ENCODE measurements at regions not wholly inside any gene's neighbourhood (a gene's known extent, or its start where the extent isn't known, plus 50 kb on each side); places are given as distances from the start of the nearest gene placed in this dataset.
"Not testable (repeated sequence)": the region's sequence is repeated elsewhere in the genome, so short reads cannot be mapped to it uniquely, and the experiment has no call there.

DNA sequence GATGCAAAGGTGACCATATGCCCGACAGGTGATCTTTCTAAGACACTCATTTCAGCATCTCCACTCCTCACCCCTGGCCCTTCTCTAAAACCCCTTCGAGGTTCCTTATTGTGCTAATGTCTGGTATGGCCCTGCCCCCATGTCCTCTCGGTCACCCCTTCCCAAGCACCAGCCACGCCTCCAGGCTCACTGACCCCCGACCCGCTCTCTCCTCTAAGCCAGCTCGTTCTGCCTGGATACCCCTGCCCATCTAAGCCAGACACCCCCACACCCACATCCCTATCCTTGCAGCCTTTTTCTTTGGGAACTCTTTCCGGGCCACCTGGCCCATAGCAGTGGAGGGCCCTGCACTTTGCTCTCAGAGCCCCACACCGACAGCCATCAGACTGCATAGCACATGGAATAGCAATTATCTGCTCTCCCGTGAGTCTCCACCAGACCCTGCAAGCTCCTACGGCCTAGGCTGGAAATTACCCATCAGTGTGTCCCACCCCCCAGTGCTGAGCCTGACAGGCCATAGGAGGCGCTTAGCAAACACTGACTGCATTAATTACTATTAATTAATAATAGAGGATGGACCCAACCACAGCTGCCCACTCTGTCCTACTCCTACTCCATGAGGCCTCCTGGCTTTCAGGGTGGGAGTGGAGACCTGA, 176.7 kb downstream of the TMEM132E start:
- TF ChIP-seq, protein P1, sequence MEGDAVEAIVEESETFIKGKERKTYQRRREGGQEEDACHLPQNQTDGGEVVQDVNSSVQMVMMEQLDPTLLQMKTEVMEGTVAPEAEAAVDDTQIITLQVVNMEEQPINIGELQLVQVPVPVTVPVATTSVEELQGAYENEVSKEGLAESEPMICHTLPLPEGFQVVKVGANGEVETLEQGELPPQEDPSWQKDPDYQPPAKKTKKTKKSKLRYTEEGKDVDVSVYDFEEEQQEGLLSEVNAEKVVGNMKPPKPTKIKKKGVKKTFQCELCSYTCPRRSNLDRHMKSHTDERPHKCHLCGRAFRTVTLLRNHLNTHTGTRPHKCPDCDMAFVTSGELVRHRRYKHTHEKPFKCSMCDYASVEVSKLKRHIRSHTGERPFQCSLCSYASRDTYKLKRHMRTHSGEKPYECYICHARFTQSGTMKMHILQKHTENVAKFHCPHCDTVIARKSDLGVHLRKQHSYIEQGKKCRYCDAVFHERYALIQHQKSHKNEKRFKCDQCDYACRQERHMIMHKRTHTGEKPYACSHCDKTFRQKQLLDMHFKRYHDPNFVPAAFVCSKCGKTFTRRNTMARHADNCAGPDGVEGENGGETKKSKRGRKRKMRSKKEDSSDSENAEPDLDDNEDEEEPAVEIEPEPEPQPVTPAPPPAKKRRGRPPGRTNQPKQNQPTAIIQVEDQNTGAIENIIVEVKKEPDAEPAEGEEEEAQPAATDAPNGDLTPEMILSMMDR (IDR thresholded peaks at IDR 0.05; ENCODE audit: insufficient read depth, low read depth, low read length, missing control alignments), result no peak
- no peak for DNase-seq (ENCODE audit: low read depth)
- no peak overlapping the region for H3K4me3 ChIP-seq (ENCODE audit: low read length)

DNA sequence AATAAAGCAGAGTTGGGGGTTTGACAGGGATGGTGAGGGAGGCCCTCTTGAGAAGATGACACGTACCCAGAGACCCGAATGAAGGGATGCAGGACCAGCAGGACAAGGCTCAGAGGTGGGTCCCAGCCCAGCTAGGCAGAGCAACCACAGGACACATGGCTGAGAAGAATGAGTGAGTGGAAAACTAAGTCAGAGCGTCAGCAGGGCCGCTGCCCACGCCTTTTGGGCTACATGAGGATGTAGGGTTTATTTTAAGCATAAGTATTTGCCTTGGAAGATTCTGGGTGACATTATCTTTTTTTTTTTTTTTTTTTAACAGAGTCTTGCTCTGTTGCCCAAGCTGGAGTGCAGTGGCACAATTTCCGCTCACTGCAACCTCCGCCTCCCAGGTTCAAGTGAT, 176.0 kb downstream of the TMEM132E start:
- TF ChIP-seq, protein P1 (IDR thresholded peaks at IDR 0.05; ENCODE audit: insufficient read depth, low read depth, low read length, missing control alignments), result no peak
- no peak overlapping the region for H3K4me3 ChIP-seq (ENCODE audit: low read length)
- DNase-seq (ENCODE audit: low read depth), result no peak

DNA sequence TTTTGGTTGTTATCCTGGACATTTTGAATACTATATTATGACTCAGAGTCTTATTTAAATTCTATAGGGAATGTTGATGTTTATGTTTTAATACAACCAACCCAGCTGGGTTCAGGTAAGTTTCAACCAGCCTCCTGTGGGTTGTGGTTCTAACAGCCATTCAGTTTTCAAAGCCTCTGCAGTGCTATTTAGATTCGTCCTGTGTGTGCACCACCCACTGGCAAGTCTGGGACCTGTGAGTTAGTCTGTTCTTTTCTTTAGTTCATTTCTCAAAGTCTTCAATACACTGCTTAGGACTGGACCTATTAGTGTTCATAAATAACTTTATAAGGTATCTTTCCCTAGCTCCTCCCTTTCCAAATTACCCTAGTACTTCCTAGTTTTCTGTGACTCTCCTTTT, 170.6 kb downstream of the TMEM132E start:
- no peak overlapping the region for H3K4me3 ChIP-seq (ENCODE audit: low read length)
- DNase-seq (ENCODE audit: low read depth), result no peak
- TF ChIP-seq, protein P1 (IDR thresholded peaks at IDR 0.05; ENCODE audit: insufficient read depth, low read depth, low read length, missing control alignments), result no peak

DNA sequence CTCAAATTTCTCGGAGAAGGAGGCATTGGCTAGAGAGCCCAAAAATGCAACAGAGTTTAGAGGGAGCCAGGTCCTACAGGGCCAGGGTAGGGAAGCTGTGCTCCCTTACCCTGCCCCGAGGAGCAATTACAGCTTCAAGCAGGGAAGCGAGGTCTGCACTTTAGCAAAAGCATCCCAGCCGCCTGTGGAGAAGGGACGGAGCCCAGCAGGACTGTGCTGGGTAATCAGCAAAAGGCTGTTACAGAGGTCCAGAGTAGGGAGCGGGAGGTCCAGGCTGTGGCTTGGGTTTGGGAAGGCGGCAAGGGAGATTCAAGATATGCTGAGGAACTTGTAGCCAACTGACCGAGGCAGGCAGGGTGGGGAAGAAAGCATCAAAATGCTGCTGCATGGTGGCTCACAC, 162.6 kb downstream of the TMEM132E start:
- H3K4me3 ChIP-seq (ENCODE audit: low read length), result no peak overlapping the region
- DNase-seq (ENCODE audit: low read depth), result no peak
- TF ChIP-seq, protein P1 (IDR thresholded peaks at IDR 0.05; ENCODE audit: insufficient read depth, low read depth, low read length, missing control alignments), result no peak

DNA sequence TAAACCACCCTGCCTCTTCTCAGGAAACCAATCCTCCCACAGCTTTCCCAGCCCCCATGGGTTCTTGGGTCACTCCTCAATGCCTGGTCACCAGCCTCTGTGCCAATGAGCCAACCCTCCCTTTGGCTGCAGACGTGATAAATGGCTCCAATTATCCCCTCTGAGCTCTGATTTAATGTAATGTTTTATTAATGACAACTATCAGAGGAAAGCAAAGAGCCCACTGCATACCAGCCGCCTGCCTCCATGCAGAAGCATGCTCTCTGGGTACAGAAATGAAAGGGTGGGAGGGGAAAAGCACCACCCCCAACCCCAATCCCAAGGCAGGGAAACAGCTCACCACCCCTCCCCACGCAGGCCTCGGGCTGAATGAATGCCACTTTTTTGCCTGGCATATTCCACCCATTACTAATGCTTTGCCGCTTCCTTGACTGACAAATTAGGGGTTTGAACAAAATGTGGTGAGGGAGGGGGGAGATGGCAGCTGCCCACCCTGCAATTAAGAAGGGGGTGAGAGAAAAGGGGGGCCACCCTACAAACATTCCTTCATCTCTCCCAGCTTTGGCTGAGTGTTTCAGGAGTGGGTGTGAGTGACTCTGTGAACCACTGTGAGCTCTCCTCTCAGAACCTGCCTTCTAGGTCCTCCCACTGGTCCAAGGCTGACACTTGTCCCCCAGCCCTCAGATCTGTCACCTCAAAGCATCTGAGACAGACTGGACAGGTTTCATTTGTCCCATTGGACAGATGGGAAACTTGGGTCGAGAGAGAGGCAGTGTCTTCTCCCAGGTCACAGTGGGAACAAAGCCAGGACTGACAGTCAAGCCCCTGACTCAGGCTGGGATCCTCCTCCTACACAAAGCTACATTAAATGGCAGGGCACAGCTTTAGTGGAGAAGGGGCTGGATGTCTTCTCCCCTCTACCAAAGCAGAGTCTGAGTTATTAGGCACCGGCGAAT, 161.5 kb downstream of the TMEM132E start:
- no peak for DNase-seq (ENCODE audit: low read depth)
- H3K4me3 ChIP-seq (ENCODE audit: low read length), result no peak overlapping the region
- TF ChIP-seq, protein P1 (IDR thresholded peaks at IDR 0.05; ENCODE audit: insufficient read depth, low read depth, low read length, missing control alignments), result no peak

DNA sequence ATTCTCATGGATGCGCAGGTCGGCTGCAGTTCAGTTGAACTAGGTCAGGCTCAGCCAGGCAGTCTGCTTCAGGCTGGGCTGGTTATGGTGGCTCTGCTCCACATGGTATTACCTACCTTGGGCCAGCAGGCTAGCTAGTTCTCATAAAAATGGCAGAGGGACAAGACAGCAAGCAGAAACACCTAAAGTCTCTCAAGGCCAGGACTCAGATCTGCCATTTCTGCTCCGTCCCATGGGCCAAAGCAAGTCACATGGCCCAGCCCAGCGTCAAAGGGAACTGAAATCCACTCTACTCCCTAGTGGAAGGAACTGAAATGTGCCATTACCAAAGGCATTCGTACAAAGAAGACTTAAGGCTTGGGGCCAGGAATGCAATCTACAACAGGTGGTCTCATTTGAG, 160.0 kb downstream of the TMEM132E start:
- H3K4me3 ChIP-seq (ENCODE audit: low read length), result no peak overlapping the region
- TF ChIP-seq, protein P1 (IDR thresholded peaks at IDR 0.05; ENCODE audit: insufficient read depth, low read depth, low read length, missing control alignments), result no peak
- no peak for DNase-seq (ENCODE audit: low read depth)

DNA sequence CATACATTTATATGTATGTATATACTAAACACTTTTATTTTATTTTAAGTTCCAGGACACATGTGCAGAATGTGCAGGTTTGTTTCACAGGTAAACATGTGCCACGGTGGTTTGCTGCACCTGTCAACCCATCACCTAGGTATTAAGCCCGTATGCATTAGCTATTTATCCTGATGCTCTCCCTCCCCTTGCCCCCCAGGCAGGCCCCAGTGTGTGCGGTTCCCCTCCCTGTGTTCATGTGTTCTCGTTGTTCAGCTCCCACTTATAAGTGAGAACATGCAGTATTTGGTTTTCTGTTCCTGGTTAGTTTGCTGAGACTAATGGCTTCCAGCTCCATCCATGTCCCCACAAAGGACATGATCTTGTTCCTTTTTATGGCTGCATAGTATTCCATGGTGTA, 158.3 kb downstream of the TMEM132E start:
- DNase-seq (ENCODE audit: low read depth); H3K4me3 ChIP-seq (ENCODE audit: low read length): not testable (repeated sequence)
